H1 (cell line): ENCODE measurements at regions not wholly inside any gene's neighbourhood (a gene's known extent, or its start where the extent isn't known, plus 50 kb on each side); places are given as distances from the start of the nearest gene placed in this dataset.

Experiments used
- CTCF ChIA-PET: fragments of 300-600 bp; sonication (Branson Sonifier 250); formaldehyde crosslinking; loops from one replicate; lab custom pipeline; 2021; ENCODE audit not compliant: partially characterized antibody; lab: Charles Lee
- POLR2A ChIA-PET: fragments of 300-600 bp; sonication (Branson Sonifier 250); formaldehyde crosslinking; loops from one replicate; lab custom pipeline; 2021; ENCODE audit warnings: inconsistent platforms; ENCODE audit not compliant: partially characterized antibody; lab: Charles Lee
- DNase-seq, 2 experiments: peaks; one replicate each; pipeline versions ENCODE4 v3.0.0 to v3.0.0-alpha.2; 2010 to 2022; ENCODE audit warnings: low spot score in 2 of 2, low read depth in 1 of 2, mixed read lengths in 1 of 2
- FAIRE-seq: peaks from 2 replicates; lab custom pipeline; 2011; peaks lifted over from hg19 to GRCh38; lab: Jason Lieb, UNC
- H2AFZ ChIP-seq: 2 replicates; pipeline ENCODE4 v1.8.1; 2012; ENCODE audit warnings: low read length, inconsistent platforms
- H2AK5ac ChIP-seq: 2 replicates; pipeline ENCODE4 v1.6.1; 2013; ENCODE audit warnings: low read depth, low read length
- H2BK120ac ChIP-seq: replicated peaks from 2 replicates; pipeline ENCODE3; 2013; ENCODE audit warnings: low read depth, low read length, inconsistent platforms
- H2BK12ac ChIP-seq: 2 replicates; pipeline ENCODE4 v1.6.1; 2013; ENCODE audit warnings: low read depth, low read length
- H2BK15ac ChIP-seq: 2 replicates; pipeline ENCODE4 v1.6.1; 2013; ENCODE audit warnings: low read length
- H2BK20ac ChIP-seq: 2 replicates; pipeline ENCODE4 v1.6.1; 2013; ENCODE audit warnings: low read length
- H2BK5ac ChIP-seq: 2 replicates; pipeline ENCODE4 v1.6.1; 2013; ENCODE audit warnings: low read depth, low read length
- H3K14ac ChIP-seq: 2 replicates; pipeline ENCODE4 v1.6.1; 2013; ENCODE audit warnings: inconsistent platforms; ENCODE audit not compliant: insufficient read length
- H3K18ac ChIP-seq: 2 replicates; pipeline ENCODE4 v1.6.1; 2013; ENCODE audit warnings: low read length; ENCODE audit errors: extremely low read depth
- H3K23ac ChIP-seq: 2 replicates; pipeline ENCODE4 v1.6.1; 2013; ENCODE audit warnings: inconsistent platforms; ENCODE audit not compliant: insufficient read length
- H3K23me2 ChIP-seq: 2 replicates; pipeline ENCODE4 v1.6.1; 2013; ENCODE audit warnings: low read depth, low read length
- H3K27ac ChIP-seq: 2 replicates; pipeline ENCODE4 v1.6.1; 2011; ENCODE audit warnings: low read depth, low read length, inconsistent platforms
- H3K27me3 ChIP-seq, 4 experiments: replicated peaks in 1 of 4; 1 replicate in 1 of 4; 2 replicates in 3 of 4; pipeline versions ENCODE4 v1.6.1 to v1.8.1; 2011 to 2013; ENCODE audit warnings: low read length in 3 of 4, mild to moderate bottlenecking in 3 of 4, inconsistent platforms in 2 of 4, mixed read lengths in 2 of 4, moderate library complexity in 1 of 4; ENCODE audit not compliant: control insufficient read depth in 3 of 4, insufficient read depth in 3 of 4; ENCODE audit errors: extremely low read depth in 1 of 4
- H3K36me3 ChIP-seq, 4 experiments: 2 replicates each; pipeline versions ENCODE4 v1.6.1 to v1.8.1; 2011 to 2013; ENCODE audit warnings: mild to moderate bottlenecking in 4 of 4, low read length in 3 of 4, moderate library complexity in 2 of 4, control low read depth in 1 of 4, inconsistent platforms in 1 of 4; ENCODE audit not compliant: insufficient read depth in 4 of 4, control insufficient read depth in 2 of 4
- H3K4ac ChIP-seq: replicated peaks from 2 replicates; pipeline ENCODE3; 2013; ENCODE audit warnings: low read length, low read depth, mixed read lengths, inconsistent platforms; ENCODE audit not compliant: insufficient read length
- H3K4me1 ChIP-seq, 4 experiments: replicated peaks in 1 of 4; 1 replicate in 1 of 4; 2 replicates in 3 of 4; pipeline versions ENCODE4 v1.6.1 to v1.8.1; 2011 to 2013; ENCODE audit warnings: low read length in 3 of 4, inconsistent platforms in 2 of 4, mixed read lengths in 1 of 4; ENCODE audit not compliant: insufficient read depth in 4 of 4, control insufficient read depth in 3 of 4
- H3K4me2 ChIP-seq, 2 experiments: 2 replicates each; pipeline versions ENCODE4 v1.6.1 to v1.8.1; 2011 to 2013; ENCODE audit warnings: low read depth in 2 of 2, low read length in 2 of 2, control low read depth in 1 of 2, inconsistent platforms in 1 of 2, mild to moderate bottlenecking in 1 of 2; ENCODE audit not compliant: insufficient read depth in 1 of 2
- H3K4me3 ChIP-seq, 4 experiments: fragments of 200-600, 300-600 bp in 1 of 4; sonication (generic), shearing (Covaris generic), sonication (Bioruptor Twin) in 1 of 4; 2 replicates each; pipeline versions ENCODE4 v1.5.1 to v1.8.1; 2011 to 2016; ENCODE audit warnings: low read length in 4 of 4, low read depth in 3 of 4, control low read depth in 2 of 4, inconsistent platforms in 2 of 4, mild to moderate bottlenecking in 2 of 4, mixed read lengths in 1 of 4, moderate library complexity in 1 of 4; ENCODE audit not compliant: insufficient read depth in 2 of 4; ENCODE audit errors: extremely low read depth in 1 of 4
- H3K56ac ChIP-seq: replicated peaks from 2 replicates; pipeline ENCODE3; 2013; ENCODE audit warnings: low read depth, mild to moderate bottlenecking, mixed read lengths, low read length, inconsistent platforms; ENCODE audit not compliant: insufficient read length
- H3K79me1 ChIP-seq: 2 replicates; pipeline ENCODE4 v1.6.1; 2013; ENCODE audit warnings: low read depth, low read length, control low read depth
- H3K79me2 ChIP-seq, 2 experiments: 2 replicates each; pipeline versions ENCODE4 v1.6.1 to v1.8.1; 2012 to 2013; ENCODE audit warnings: low read length in 2 of 2, mild to moderate bottlenecking in 2 of 2, inconsistent platforms in 1 of 2; ENCODE audit not compliant: insufficient read depth in 2 of 2, control insufficient read depth in 1 of 2
- H3K9ac ChIP-seq, 4 experiments: replicated peaks in 1 of 4; 1 replicate in 1 of 4; 2 replicates in 3 of 4; pipeline versions ENCODE4 v1.6.1 to v1.8.1; 2011 to 2013; ENCODE audit warnings: low read depth in 3 of 4, low read length in 3 of 4, control low read depth in 2 of 4, mild to moderate bottlenecking in 2 of 4, moderate library complexity in 2 of 4, inconsistent platforms in 1 of 4; ENCODE audit errors: extremely low read depth in 1 of 4
- H3K9me3 ChIP-seq, 2 experiments: 2 replicates each; pipeline versions ENCODE4 v1.6.1 to v1.8.1; 2012 to 2013; ENCODE audit warnings: mild to moderate bottlenecking in 2 of 2, moderate library complexity in 2 of 2, control low read depth in 1 of 2, inconsistent platforms in 1 of 2, low read depth in 1 of 2, low read length in 1 of 2, mixed read lengths in 1 of 2; ENCODE audit not compliant: insufficient read depth in 2 of 2
- H4K20me1 ChIP-seq, 2 experiments: replicated peaks in 1 of 2; 2 replicates each; pipeline versions ENCODE3 to v1.8.1; 2011 to 2013; ENCODE audit warnings: inconsistent platforms in 2 of 2, low read length in 2 of 2, mild to moderate bottlenecking in 1 of 2; ENCODE audit not compliant: insufficient read depth in 2 of 2, control insufficient read depth in 1 of 2
- H4K5ac ChIP-seq: 2 replicates; pipeline ENCODE4 v1.6.1; 2013; ENCODE audit warnings: low read length, low read depth, mixed read lengths, inconsistent platforms; ENCODE audit not compliant: insufficient read length
- H4K8ac ChIP-seq: 2 replicates; pipeline ENCODE4 v1.8.0; 2013; ENCODE audit warnings: mild to moderate bottlenecking, moderate library complexity, low read length, inconsistent platforms; ENCODE audit not compliant: insufficient read depth; ENCODE audit errors: extremely low read depth
- H4K91ac ChIP-seq: replicated peaks from 2 replicates; pipeline ENCODE3; 2013; ENCODE audit warnings: low read length, mixed read lengths, inconsistent platforms; ENCODE audit not compliant: insufficient read length
- CTCF ChIP-seq, 3 experiments: IDR thresholded peaks; 1 replicate in 2 of 3; 2 replicates in 1 of 3; pipeline versions ENCODE4 v1.5.1 to v1.6.1; 2011; ENCODE audit warnings: low read length in 3 of 3, mild to moderate bottlenecking in 3 of 3, inconsistent platforms in 2 of 3, low read depth in 1 of 3, moderate library complexity in 1 of 3; ENCODE audit not compliant: insufficient read depth in 1 of 3; ENCODE audit errors: control extremely low read depth in 1 of 3
- RAD21 ChIP-seq, 2 experiments: IDR thresholded peaks in 1 of 2; conservative IDR thresholded peaks in 1 of 2; 2 replicates each; pipeline ENCODE4 v1.6.1; 2011; ENCODE audit warnings: low read depth in 2 of 2, low read length in 2 of 2, improper control_type of control experiment in 1 of 2, inconsistent platforms in 1 of 2, mild to moderate bottlenecking in 1 of 2, moderate library complexity in 1 of 2
- ZNF274 ChIP-seq: IDR thresholded peaks from 2 replicates; pipeline ENCODE4 v1.7.0; 2012; ENCODE audit warnings: low read length, borderline replicate concordance; ENCODE audit errors: extremely low read depth
- WGBS, 2 experiments: shearing (Covaris generic) in 1 of 2; methylation state at CpG; one replicate each; pipeline versions ENCODE4 v1.1.6 to v1.1.7; 2013 to 2015; ENCODE audit warnings: low lambda C conversion rate in 2 of 2, mixed read lengths in 2 of 2, inconsistent platforms in 1 of 2, low coverage in 1 of 2, missing lambda C conversion rate in 1 of 2; ENCODE audit not compliant: insufficient replicate concordance in 2 of 2, insufficient coverage in 1 of 2, insufficient read length in 1 of 2; ENCODE audit errors: extremely low coverage in 1 of 2, missing lambda C conversion rate in 1 of 2; 5-methylcytosine and 5-hydroxymethylcytosine counted together

- no peak overlapping the region for H3K23ac ChIP-seq
- H3K4me3 ChIP-seq, result no peak overlapping the region
- ChIA-PET POLR2A (no interaction called here), CTCF (interaction anchor here (0.5 to 14.1 kb wide), 5 partner anchors 8 to 965 kb away, joined by 3 to 247 read pairs (median 9); no protein-coding TSS in a partner anchor)
- no peak overlapping the region for H3K9ac ChIP-seq
- no peaks in the 10 kb centered on the region for H3K79me1 ChIP-seq
- no peak overlapping the region for H2BK5ac ChIP-seq
- H3K18ac ChIP-seq, result no peak overlapping the region
- H4K5ac ChIP-seq, result no peak overlapping the region
- no peaks in the 10 kb centered on the region for H3K23me2 ChIP-seq
- no peak overlapping the region for H2AK5ac ChIP-seq
- no peak overlapping the region for H2BK20ac ChIP-seq
- no peak overlapping the region for H2BK12ac ChIP-seq
- H3K4me1 ChIP-seq, result no peaks in the 10 kb centered on the region
- no peak overlapping the region for H3K4ac ChIP-seq
- TF ChIP-seq RAD21 (IDR thresholded peaks at IDR 0.05 in 1 of 2, conservative IDR thresholded peaks at IDR 0.05 in 1 of 2; ENCODE audit: low read depth in 2 of 2, low read length in 2 of 2) (peak; percentile 42 to 44), CTCF (IDR thresholded peaks at IDR 0.05; ENCODE audit: control extremely low read depth in 1 of 3, insufficient read depth in 1 of 3, low read depth in 1 of 3, low read length in 3 of 3) (peak in 1 of 3 experiments; percentile 12; a peak in 1 of 4 replicates), ZNF274 (no peak)
- H2BK120ac ChIP-seq, result no peak overlapping the region
- no peaks in the 10 kb centered on the region for H3K9me3 ChIP-seq
- H3K27ac ChIP-seq, result no peak overlapping the region
- WGBS, 2 experiments, result 93% methylated on average over 3 of the region's 3 CpGs; no CpG with 5 or more reads in 1 of the 2 experiments
- no peak overlapping the region for H2BK15ac ChIP-seq
- H2AFZ ChIP-seq, result no peak overlapping the region
- H3K56ac ChIP-seq, result no peak overlapping the region
- H4K20me1 ChIP-seq, result no peaks in the 10 kb centered on the region
- H3K14ac ChIP-seq, result no peak overlapping the region
- FAIRE-seq (no peak), DNase-seq (no peak)
- H3K27me3 ChIP-seq, result no peaks in the 10 kb centered on the region
- H3K36me3 ChIP-seq, result no peaks in the 10 kb centered on the region
- H4K91ac ChIP-seq, result no peak overlapping the region
- no peaks in the 10 kb centered on the region for H3K79me2 ChIP-seq
- no peak overlapping the region for H3K4me2 ChIP-seq
- no peak overlapping the region for H4K8ac ChIP-seq
Measured at GRCh38 chr18:43596105-43596712, 318.9 kb upstream of the SYT4 start.
